SK-N-MC (cell line): ENCODE measurements at regions not wholly inside any gene's neighbourhood (a gene's known extent, or its start where the extent isn't known, plus 50 kb on each side); places are given as distances from the start of the nearest gene placed in this dataset.

Source experiments
- EZH2 ChIP-seq: fragments of 200-600 bp; sonication (generic); IDR thresholded peaks from one replicate; pipeline ENCODE4 v1.6.1; 2017; ENCODE audit warnings: antibody characterized with exemption
- FOXP2 ChIP-seq: optimal IDR thresholded peaks from 2 replicates; pipeline ENCODE3; 2011; ENCODE audit warnings: mild to moderate bottlenecking, moderate library complexity; ENCODE audit not compliant: insufficient read depth; ENCODE audit errors: extremely low read length, control extremely low read depth
- POLR2AphosphoS5 ChIP-seq: IDR thresholded peaks from 2 replicates; pipeline ENCODE4 v1.6.1; 2012; ENCODE audit warnings: mild to moderate bottlenecking, low read depth, low read length, borderline replicate concordance

DNA sequence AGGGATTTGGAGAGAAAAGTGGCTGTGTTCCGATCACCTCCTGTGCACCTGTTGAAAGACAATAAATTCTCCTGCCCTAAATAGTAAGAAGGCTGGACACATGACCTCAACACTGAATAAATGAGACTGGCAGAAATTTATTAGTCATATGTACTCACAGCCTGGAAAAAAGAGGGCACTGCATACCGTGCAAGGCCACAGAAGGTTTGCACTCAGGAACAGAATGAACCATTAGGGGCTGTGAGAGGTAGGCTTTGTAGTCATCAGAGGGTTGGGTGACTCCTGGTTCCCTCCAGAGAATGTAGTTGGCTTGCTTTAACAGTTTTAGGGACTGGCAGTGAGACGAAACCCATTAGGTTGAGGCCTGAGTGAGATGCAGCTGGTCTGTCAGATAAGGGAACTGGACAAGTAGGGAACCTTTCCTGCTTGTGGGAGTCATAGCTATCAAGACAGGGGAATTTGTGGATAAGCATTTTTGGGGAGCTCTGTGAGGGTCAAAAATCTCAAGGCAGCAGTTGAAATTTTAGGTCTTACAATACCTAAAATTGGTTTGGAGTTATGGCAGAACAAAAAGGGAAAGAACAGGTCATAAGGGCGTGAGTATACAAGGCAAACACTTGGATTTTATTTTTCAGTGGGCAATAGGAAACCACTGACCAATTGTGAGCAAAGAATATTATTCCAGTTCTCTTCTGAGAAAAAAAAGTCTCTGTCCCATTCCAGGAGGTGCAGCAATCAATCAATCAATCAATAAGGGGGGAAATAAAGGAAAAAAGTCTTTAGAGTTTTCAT is 67.9 kb upstream of the BTN3A2 start:
- TF ChIP-seq FOXP2 = no peak
- no peak for TF ChIP-seq POLR2AphosphoS5
- no peak for TF ChIP-seq EZH2
